H1 (cell line): ENCODE measurements at regions not wholly inside any gene's neighbourhood (a gene's known extent, or its start where the extent isn't known, plus 50 kb on each side); places are given as distances from the start of the nearest gene placed in this dataset.

Experiments used
- RNF2 ChIP-seq: fragments of 200-900, 300-1000 bp; sonication (generic); IDR thresholded peaks from 2 replicates; pipeline ENCODE4 v1.7.1; 2016; ENCODE audit warnings: borderline replicate concordance, low read depth, mild to moderate bottlenecking, antibody characterized with exemption, low read length; ENCODE audit not compliant: poor library complexity, severe bottlenecking; ENCODE audit errors: missing control alignments
- TF ChIP-seq, protein P1 (sequence below): IDR thresholded peaks from 2 replicates; pipeline ENCODE4 v1.6.1; 2011; ENCODE audit warnings: low read depth, mild to moderate bottlenecking, low read length; ENCODE audit not compliant: insufficient read depth

DNA sequence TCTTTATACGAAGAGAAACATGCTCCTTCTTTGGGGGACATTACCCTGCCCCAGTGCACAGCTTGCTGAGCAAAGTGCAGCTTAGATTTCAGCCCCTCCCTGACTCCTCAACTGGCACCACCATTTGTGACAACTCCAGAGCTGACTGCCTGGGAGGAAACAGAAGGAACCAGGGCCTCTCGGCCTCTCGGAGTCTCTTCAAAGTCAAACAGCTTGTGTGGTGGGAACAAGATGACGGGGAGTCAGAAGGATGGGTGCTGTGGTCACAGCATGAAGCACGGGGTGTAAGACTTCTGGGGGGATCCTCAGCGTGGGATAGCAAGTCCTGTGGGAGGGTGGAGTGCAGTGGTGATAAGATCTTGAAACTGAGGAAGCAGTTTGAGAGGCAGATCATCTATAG is 123.5 kb upstream of the BCL2L14 start (continued):
- TF ChIP-seq, protein P1, sequence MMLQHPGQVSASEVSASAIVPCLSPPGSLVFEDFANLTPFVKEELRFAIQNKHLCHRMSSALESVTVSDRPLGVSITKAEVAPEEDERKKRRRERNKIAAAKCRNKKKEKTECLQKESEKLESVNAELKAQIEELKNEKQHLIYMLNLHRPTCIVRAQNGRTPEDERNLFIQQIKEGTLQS: no peak
- TF ChIP-seq RNF2: no peak
- TF ChIP-seq, all 59 proteins: peak for 0
